ENCODE measurements at regions not wholly inside any gene's neighbourhood (a gene's known extent, or its start where the extent isn't known, plus 50 kb on each side); places are given as distances from the start of the nearest gene placed in this dataset.
"Not testable (repeated sequence)": the region's sequence is repeated elsewhere in the genome, so short reads cannot be mapped to it uniquely, and the experiment has no call there.

GRCh38 chr18:70766254-70766653 lies 477.4 kb downstream of the SOCS6 start:
- not testable (repeated sequence) for TF ChIP-seq TEAD4 (CRISPR knock-in tag; IDR thresholded peaks at IDR 0.05); ZBTB21 (CRISPR knock-in tag; IDR thresholded peaks at IDR 0.05; ENCODE audit: borderline replicate concordance); KAT7 (CRISPR knock-in tag; IDR thresholded peaks at IDR 0.05; ENCODE audit: borderline replicate concordance); CTCF (IDR thresholded peaks at IDR 0.05); CREB1 (CRISPR knock-in tag; IDR thresholded peaks at IDR 0.05); SMAD3 (CRISPR knock-in tag; IDR thresholded peaks at IDR 0.05; ENCODE audit: borderline replicate concordance)
